ENCODE measurements at regions not wholly inside any gene's neighbourhood (a gene's known extent, or its start where the extent isn't known, plus 50 kb on each side); places are given as distances from the start of the nearest gene placed in this dataset.

DNA sequence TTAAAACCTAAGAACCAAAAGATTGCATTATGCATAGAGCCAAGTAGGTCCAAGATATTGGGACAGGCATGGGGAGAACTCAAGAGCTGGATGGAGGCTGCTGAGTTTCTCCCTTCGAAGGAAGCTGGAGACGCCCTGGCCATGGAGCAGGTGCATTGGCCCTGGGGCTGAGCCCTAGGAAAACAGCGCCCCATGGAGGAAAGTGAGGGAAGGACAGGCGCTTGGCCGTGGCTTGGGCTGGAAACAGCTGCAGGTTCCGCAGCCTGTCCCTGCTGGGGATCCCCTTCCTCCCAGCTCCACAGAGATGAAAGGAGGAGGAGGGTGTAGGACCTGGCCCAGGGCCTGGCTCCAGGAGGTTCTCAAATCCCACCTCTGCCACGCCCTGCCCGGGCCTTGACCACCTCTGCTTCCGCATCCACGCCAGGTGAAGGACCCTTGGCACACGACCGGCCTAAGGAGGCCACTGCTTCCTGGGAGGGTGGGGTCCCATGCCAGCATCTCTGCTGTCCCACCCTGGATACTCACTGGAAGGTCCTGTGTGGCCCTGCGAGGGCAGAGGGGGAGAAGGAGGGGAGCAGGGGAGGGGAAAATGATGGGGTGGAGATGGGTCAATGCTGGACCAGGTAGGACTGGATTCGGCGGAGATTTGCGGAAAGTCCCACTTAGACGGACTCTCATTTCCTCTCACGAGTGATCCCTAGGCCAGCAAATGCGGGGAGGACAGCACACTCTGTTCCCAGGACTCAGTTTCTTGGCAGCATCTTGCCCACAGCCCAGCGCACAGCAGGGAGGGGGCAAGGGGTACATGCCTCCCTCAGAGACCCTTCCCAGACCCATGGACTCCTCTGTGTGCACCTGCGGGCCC, 258.6 kb upstream of the TCERG1L start:
- Histone ChIP-seq H3K4me1 (ENCODE audit: control extremely low read depth in 1 of 4, control insufficient read depth in 4 of 4, insufficient read depth in 4 of 4, low read length in 3 of 4) (no peaks in the 10 kb centered on the region), H3K36me3 (ENCODE audit: control insufficient read depth in 4 of 4, insufficient read depth in 4 of 4, low read length in 3 of 4) (no peaks in the 10 kb centered on the region), H3K27ac (ENCODE audit: insufficient read depth in 1 of 2, low read depth in 1 of 2, low read length in 2 of 2, poor library complexity in 1 of 2, severe bottlenecking in 2 of 2) (no peak overlapping the region), H3K27me3 (replicated peaks in 2 of 5; ENCODE audit: control insufficient read depth in 4 of 5, insufficient read depth in 5 of 5, low read length in 4 of 5) (peaks cover 0 to 5% (median 0%) of the 10 kb centered on the region in 5 experiments), H3K4me3 (ENCODE audit: control insufficient read depth in 1 of 7, extremely low read depth in 1 of 7, insufficient read depth in 4 of 7, low read depth in 2 of 7, low read length in 6 of 7) (no peak overlapping the region), H3K9me3 (ENCODE audit: control extremely low read depth in 1 of 5, control insufficient read depth in 4 of 5, insufficient read depth in 2 of 5, low read depth in 1 of 5, low read length in 4 of 5) (peaks cover 0 to 5% (median 0%) of the 10 kb centered on the region in 5 experiments)
- 67% methylated on average over 9 of the region's 21 CpGs for WGBS (ENCODE audit: insufficient coverage)
- ChIA-PET CTCF (interaction anchor here (2.1 kb wide), 1 partner anchor 9 kb away, joined by 6 read pairs; no protein-coding TSS in a partner anchor), POLR2A (no interaction called here)
- no peak for DNase-seq

GRCh38 chr10:131570716-131571307, 259.3 kb upstream of the TCERG1L start:
- Histone ChIP-seq H3K36me3 (ENCODE audit: control insufficient read depth in 4 of 4, insufficient read depth in 4 of 4, low read length in 3 of 4) (no peaks in the 10 kb centered on the region), H3K4me1 (ENCODE audit: control extremely low read depth in 1 of 4, control insufficient read depth in 4 of 4, insufficient read depth in 4 of 4, low read length in 3 of 4) (no peaks in the 10 kb centered on the region), H3K27me3 (replicated peaks in 2 of 5; ENCODE audit: control insufficient read depth in 4 of 5, insufficient read depth in 5 of 5, low read length in 4 of 5) (peaks cover 0 to 5% (median 0%) of the 10 kb centered on the region in 5 experiments), H3K9me3 (ENCODE audit: control extremely low read depth in 1 of 5, control insufficient read depth in 4 of 5, insufficient read depth in 2 of 5, low read depth in 1 of 5, low read length in 4 of 5) (peaks cover 0 to 5% (median 0%) of the 10 kb centered on the region in 5 experiments), H3K4me3 (ENCODE audit: control insufficient read depth in 1 of 7, extremely low read depth in 1 of 7, insufficient read depth in 4 of 7, low read depth in 2 of 7, low read length in 6 of 7) (no peak overlapping the region), H3K27ac (ENCODE audit: insufficient read depth in 1 of 2, low read depth in 1 of 2, low read length in 2 of 2, poor library complexity in 1 of 2, severe bottlenecking in 2 of 2) (no peak overlapping the region)
- ChIA-PET POLR2A (no interaction called here), CTCF (interaction anchor here (2.1 kb wide), 1 partner anchor 10 kb away, joined by 6 read pairs; no protein-coding TSS in a partner anchor)
- 88% methylated on average over 12 of the region's 13 CpGs for WGBS (ENCODE audit: insufficient coverage)
- DNase-seq: no peak

DNA sequence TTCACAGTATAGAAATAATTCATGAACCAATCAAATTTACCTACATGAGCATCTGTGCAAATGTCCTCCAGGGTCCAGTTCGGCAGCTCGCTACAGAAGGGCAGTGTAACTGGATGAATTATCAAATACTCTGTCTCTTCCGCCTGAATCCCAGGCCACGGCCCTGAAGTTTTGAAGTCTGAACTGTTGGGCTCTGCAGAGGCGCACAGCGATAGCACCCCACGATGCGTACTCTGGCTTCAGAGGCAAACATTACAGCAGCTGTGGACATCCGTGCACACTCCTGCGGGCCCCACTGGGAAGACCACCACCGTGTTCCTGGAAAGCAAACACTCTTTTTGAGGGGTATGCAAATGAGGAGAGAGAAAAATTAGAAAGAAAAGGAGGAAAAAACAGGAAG, 259.8 kb upstream of the TCERG1L start:
- ChIA-PET CTCF (no interaction called here), POLR2A (no interaction called here)
- DNase-seq: no peak
- peaks cover 0 to 5% (median 0%) of the 10 kb centered on the region in 5 experiments for H3K27me3 ChIP-seq (replicated peaks in 2 of 5; ENCODE audit: control insufficient read depth in 4 of 5, insufficient read depth in 5 of 5, low read length in 4 of 5)
- WGBS (ENCODE audit: insufficient coverage): 93% methylated on average over 11 of the region's 11 CpGs
- no peak overlapping the region for H3K4me3 ChIP-seq (ENCODE audit: control insufficient read depth in 1 of 7, extremely low read depth in 1 of 7, insufficient read depth in 4 of 7, low read depth in 2 of 7, low read length in 6 of 7)
- no peaks in the 10 kb centered on the region for H3K36me3 ChIP-seq (ENCODE audit: control insufficient read depth in 4 of 4, insufficient read depth in 4 of 4, low read length in 3 of 4)
- H3K4me1 ChIP-seq (ENCODE audit: control extremely low read depth in 1 of 4, control insufficient read depth in 4 of 4, insufficient read depth in 4 of 4, low read length in 3 of 4): no peaks in the 10 kb centered on the region
- peaks cover 0 to 3% (median 0%) of the 10 kb centered on the region in 5 experiments for H3K9me3 ChIP-seq (ENCODE audit: control extremely low read depth in 1 of 5, control insufficient read depth in 4 of 5, insufficient read depth in 2 of 5, low read depth in 1 of 5, low read length in 4 of 5)
- no peak overlapping the region for H3K27ac ChIP-seq (ENCODE audit: insufficient read depth in 1 of 2, low read depth in 1 of 2, low read length in 2 of 2, poor library complexity in 1 of 2, severe bottlenecking in 2 of 2)

DNA sequence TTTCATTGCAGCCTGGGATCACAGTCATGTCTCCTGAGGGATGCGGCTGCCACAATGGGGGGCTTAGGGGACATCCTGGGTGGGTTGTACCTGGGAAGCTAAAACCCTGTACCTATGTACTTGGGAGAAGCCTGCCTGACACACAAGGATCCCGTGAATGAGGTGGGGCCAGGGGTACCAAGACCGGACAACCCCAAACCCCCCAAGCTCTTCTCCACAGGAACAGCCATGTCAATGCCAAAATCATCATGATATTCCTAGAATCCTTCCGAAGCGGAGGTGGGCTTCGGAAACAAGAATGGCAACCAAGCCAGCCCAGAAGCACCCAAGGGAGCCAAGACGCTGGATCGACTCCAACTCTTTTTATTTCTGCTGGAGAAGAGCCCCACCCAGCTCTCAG, 260.3 kb upstream of the TCERG1L start:
- 87% methylated on average over 7 of the region's 8 CpGs for WGBS (ENCODE audit: insufficient coverage)
- Histone ChIP-seq H3K4me3 (ENCODE audit: control insufficient read depth in 1 of 7, extremely low read depth in 1 of 7, insufficient read depth in 4 of 7, low read depth in 2 of 7, low read length in 6 of 7) (no peak overlapping the region), H3K27me3 (replicated peaks in 2 of 5; ENCODE audit: control insufficient read depth in 4 of 5, insufficient read depth in 5 of 5, low read length in 4 of 5) (peaks cover 0 to 5% (median 2%) of the 10 kb centered on the region in 5 experiments)

DNA sequence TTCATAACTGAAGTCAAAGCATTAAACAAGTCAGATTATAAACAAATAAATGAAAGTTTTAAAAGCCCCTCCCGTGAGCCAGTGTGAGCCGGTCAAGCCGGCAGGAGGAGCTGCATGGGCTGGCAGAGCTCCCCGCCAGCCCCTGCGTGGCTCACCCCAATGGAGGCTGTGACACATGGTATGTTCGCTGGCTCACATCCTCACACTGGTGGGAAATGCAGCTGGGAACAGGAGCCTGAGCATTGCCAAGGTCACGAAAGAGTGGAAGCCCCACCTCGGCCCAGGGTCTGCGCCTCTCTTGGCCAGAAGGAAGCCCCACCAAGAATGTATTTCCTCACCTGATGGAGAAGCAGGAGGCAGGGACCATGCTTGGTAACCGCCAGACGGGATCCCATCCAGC, 261.7 kb upstream of the TCERG1L start:
- Histone ChIP-seq H3K27me3 (replicated peaks in 2 of 5; ENCODE audit: control insufficient read depth in 4 of 5, insufficient read depth in 5 of 5, low read length in 4 of 5) (peaks cover 0 to 3% (median 0%) of the 10 kb centered on the region in 5 experiments), H3K9me3 (ENCODE audit: control extremely low read depth in 1 of 5, control insufficient read depth in 4 of 5, insufficient read depth in 2 of 5, low read depth in 1 of 5, low read length in 4 of 5) (peaks cover 0 to 3% (median 0%) of the 10 kb centered on the region in 5 experiments), H3K4me1 (ENCODE audit: control extremely low read depth in 1 of 4, control insufficient read depth in 4 of 4, insufficient read depth in 4 of 4, low read length in 3 of 4) (peaks cover 0 to 5% (median 0%) of the 10 kb centered on the region in 4 experiments), H3K4me3 (ENCODE audit: control insufficient read depth in 1 of 7, extremely low read depth in 1 of 7, insufficient read depth in 4 of 7, low read depth in 2 of 7, low read length in 6 of 7) (no peak overlapping the region), H3K27ac (ENCODE audit: insufficient read depth in 1 of 2, low read depth in 1 of 2, low read length in 2 of 2, poor library complexity in 1 of 2, severe bottlenecking in 2 of 2) (no peak overlapping the region), H3K36me3 (ENCODE audit: control insufficient read depth in 4 of 4, insufficient read depth in 4 of 4, low read length in 3 of 4) (no peaks in the 10 kb centered on the region)
- DNase-seq: no peak
- WGBS (ENCODE audit: insufficient coverage): 91% methylated on average over 11 of the region's 11 CpGs
- POLR2A ChIA-PET: no interaction called here
- CTCF ChIA-PET: no interaction called here

More for the DNA sequence above, 260.3 kb upstream of the TCERG1L start:
- Histone ChIP-seq H3K36me3 (ENCODE audit: control insufficient read depth in 4 of 4, insufficient read depth in 4 of 4, low read length in 3 of 4) (no peaks in the 10 kb centered on the region), H3K4me1 (ENCODE audit: control extremely low read depth in 1 of 4, control insufficient read depth in 4 of 4, insufficient read depth in 4 of 4, low read length in 3 of 4) (peaks cover 0 to 1% (median 0%) of the 10 kb centered on the region in 4 experiments), H3K9me3 (ENCODE audit: control extremely low read depth in 1 of 5, control insufficient read depth in 4 of 5, insufficient read depth in 2 of 5, low read depth in 1 of 5, low read length in 4 of 5) (peaks cover 0 to 3% (median 0%) of the 10 kb centered on the region in 5 experiments), H3K27ac (ENCODE audit: insufficient read depth in 1 of 2, low read depth in 1 of 2, low read length in 2 of 2, poor library complexity in 1 of 2, severe bottlenecking in 2 of 2) (no peak overlapping the region)
- POLR2A ChIA-PET: no interaction called here
- CTCF ChIA-PET: no interaction called here
- no peak for DNase-seq

DNA sequence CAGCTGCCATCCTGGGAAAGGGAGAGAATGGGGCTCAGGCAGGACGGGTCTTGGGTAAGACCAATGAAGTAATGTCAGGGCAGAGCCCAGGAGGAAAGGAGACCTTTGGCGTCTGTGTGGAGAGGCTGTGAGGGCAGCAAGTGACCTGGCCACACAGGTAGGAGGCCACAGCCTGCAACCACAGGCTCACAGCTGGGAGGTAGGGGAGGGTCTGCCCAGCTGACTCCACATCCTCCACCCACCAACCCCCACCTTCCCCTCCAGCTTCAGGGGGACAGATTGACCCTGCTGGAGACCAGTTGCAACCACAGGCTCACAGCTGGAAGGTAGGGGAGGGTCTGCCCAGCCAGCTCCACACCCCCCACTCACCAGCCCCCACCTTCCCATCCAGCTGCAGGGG, 262.2 kb upstream of the TCERG1L start:
- Histone ChIP-seq H3K9me3 (ENCODE audit: control extremely low read depth in 1 of 5, control insufficient read depth in 4 of 5, insufficient read depth in 2 of 5, low read depth in 1 of 5, low read length in 4 of 5) (peaks cover 0 to 3% (median 0%) of the 10 kb centered on the region in 5 experiments), H3K4me1 (ENCODE audit: control extremely low read depth in 1 of 4, control insufficient read depth in 4 of 4, insufficient read depth in 4 of 4, low read length in 3 of 4) (peaks cover 0 to 5% (median 0%) of the 10 kb centered on the region in 4 experiments), H3K36me3 (ENCODE audit: control insufficient read depth in 4 of 4, insufficient read depth in 4 of 4, low read length in 3 of 4) (no peaks in the 10 kb centered on the region), H3K27me3 (replicated peaks in 2 of 5; ENCODE audit: control insufficient read depth in 4 of 5, insufficient read depth in 5 of 5, low read length in 4 of 5) (peaks cover 0 to 3% (median 0%) of the 10 kb centered on the region in 5 experiments), H3K4me3 (ENCODE audit: control insufficient read depth in 1 of 7, extremely low read depth in 1 of 7, insufficient read depth in 4 of 7, low read depth in 2 of 7, low read length in 6 of 7) (no peak overlapping the region), H3K27ac (ENCODE audit: insufficient read depth in 1 of 2, low read depth in 1 of 2, low read length in 2 of 2, poor library complexity in 1 of 2, severe bottlenecking in 2 of 2) (no peak overlapping the region)
- WGBS (ENCODE audit: insufficient coverage): 82% methylated on average over 2 of the region's 2 CpGs
- ChIA-PET POLR2A (no interaction called here), CTCF (no interaction called here)
- no peak for DNase-seq

DNA sequence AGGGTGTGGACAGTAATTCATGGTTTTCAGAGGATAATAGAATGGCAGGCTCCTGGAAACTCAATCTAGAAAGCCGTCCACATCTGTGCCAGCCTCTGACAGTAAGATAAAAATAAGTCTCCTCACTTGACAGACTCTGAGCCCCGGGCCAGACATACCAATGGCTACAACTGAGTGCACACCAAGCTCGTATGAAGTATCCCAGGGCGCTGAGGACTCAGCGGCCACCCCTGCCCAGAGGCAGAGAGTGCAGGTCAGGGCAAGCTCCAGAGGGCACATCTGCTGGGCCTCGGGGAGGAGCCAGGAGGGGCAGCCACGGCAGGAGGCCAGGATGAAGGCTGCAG, 262.8 kb upstream of the TCERG1L start:
- no peaks in the 10 kb centered on the region for H3K36me3 ChIP-seq (ENCODE audit: control insufficient read depth in 4 of 4, insufficient read depth in 4 of 4, low read length in 3 of 4)
- DNase-seq: no peak
- peaks cover 0 to 5% (median 0%) of the 10 kb centered on the region in 4 experiments for H3K4me1 ChIP-seq (ENCODE audit: control extremely low read depth in 1 of 4, control insufficient read depth in 4 of 4, insufficient read depth in 4 of 4, low read length in 3 of 4)
- no peak overlapping the region for H3K4me3 ChIP-seq (ENCODE audit: control insufficient read depth in 1 of 7, extremely low read depth in 1 of 7, insufficient read depth in 4 of 7, low read depth in 2 of 7, low read length in 6 of 7)
- peaks cover 0 to 3% (median 0%) of the 10 kb centered on the region in 5 experiments for H3K27me3 ChIP-seq (replicated peaks in 2 of 5; ENCODE audit: control insufficient read depth in 4 of 5, insufficient read depth in 5 of 5, low read length in 4 of 5)
- POLR2A ChIA-PET: no interaction called here
- H3K27ac ChIP-seq (ENCODE audit: insufficient read depth in 1 of 2, low read depth in 1 of 2, low read length in 2 of 2, poor library complexity in 1 of 2, severe bottlenecking in 2 of 2): no peak overlapping the region
- peaks cover 0 to 3% (median 0%) of the 10 kb centered on the region in 5 experiments for H3K9me3 ChIP-seq (ENCODE audit: control extremely low read depth in 1 of 5, control insufficient read depth in 4 of 5, insufficient read depth in 2 of 5, low read depth in 1 of 5, low read length in 4 of 5)
- CTCF ChIA-PET: no interaction called here
- WGBS (ENCODE audit: insufficient coverage): 85% methylated on average over 6 of the region's 7 CpGs

All from common myeloid progenitor, CD34-positive (primary cell).